Activated CD4-positive, alpha-beta T cell treated with anti-CD3 and anti-CD28 coated beads, Interleukin-2, amount 10 ng/mL, durations not matched to agents 7 days and 5 days (primary cell): ENCODE measurements at regions not wholly inside any gene's neighbourhood (a gene's known extent, or its start where the extent isn't known, plus 50 kb on each side); places are given as distances from the start of the nearest gene placed in this dataset.

Source experiments
- CTCF ChIA-PET: fragments of 350-600 bp; sonication (Branson Sonifier 250); formaldehyde crosslinking; loops from one replicate; lab custom pipeline; 2021; ENCODE audit warnings: antibody characterized with exemption; lab: Charles Lee
- POLR2A ChIA-PET: fragments of 350-600 bp; sonication (Branson Sonifier 250); formaldehyde crosslinking; loops from one replicate; lab custom pipeline; 2021; ENCODE audit warnings: antibody characterized with exemption; lab: Charles Lee
- DNase-seq: peaks from one replicate; pipeline ENCODE4 v3.0.0-alpha.2; 2020
- H3K27ac Mint-ChIP-seq: one replicate; pipeline ENCODE4 v1.8.0; 2021; ENCODE audit warnings: mild to moderate bottlenecking, moderate library complexity, mixed read lengths
- H3K27me3 Mint-ChIP-seq: one replicate; pipeline ENCODE4 v1.8.0; 2021; ENCODE audit warnings: mixed read lengths
- H3K36me3 Mint-ChIP-seq: one replicate; pipeline ENCODE4 v1.8.0; 2021; ENCODE audit warnings: low read depth, mixed read lengths
- H3K4me1 Mint-ChIP-seq: one replicate; pipeline ENCODE4 v1.8.0; 2021; ENCODE audit warnings: mixed read lengths
- H3K4me3 Mint-ChIP-seq: one replicate; pipeline ENCODE4 v1.8.0; 2021; ENCODE audit warnings: mild to moderate bottlenecking, moderate library complexity, mixed read lengths
- H3K9me3 Mint-ChIP-seq: one replicate; pipeline ENCODE4 v1.8.0; 2021; ENCODE audit warnings: mixed read lengths

DNA sequence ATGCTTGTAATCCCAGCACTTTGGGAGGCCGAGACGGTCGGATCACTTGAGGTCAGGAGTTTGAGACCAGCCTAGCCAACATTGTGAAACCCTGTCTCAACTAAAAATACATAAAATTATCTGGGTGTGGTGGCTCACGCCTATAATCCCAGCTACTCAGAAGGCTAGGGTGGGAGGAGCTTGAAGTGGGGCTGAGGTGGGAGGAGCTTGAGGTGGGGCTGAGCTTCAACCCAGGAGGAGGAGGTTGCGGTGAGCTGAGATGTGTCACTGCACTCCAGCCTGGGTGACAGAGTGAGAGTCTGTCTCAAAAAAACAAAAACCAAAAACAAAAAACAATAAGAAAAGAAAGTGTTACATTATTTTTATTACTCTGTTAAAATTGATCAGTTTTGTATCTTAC is 1164.4 kb upstream of the IGFBP7 start:
- no peak overlapping the region for H3K27ac Mint-ChIP-seq
- H3K27me3 Mint-ChIP-seq: no peaks in the 10 kb centered on the region
- H3K4me3 Mint-ChIP-seq: no peak overlapping the region
- no peak for DNase-seq
- ChIA-PET CTCF (no interaction called here), POLR2A (no interaction called here)
- H3K4me1 Mint-ChIP-seq: no peaks in the 10 kb centered on the region
- peaks cover 2% of the 10 kb centered on the region for H3K9me3 Mint-ChIP-seq
- H3K36me3 Mint-ChIP-seq: no peaks in the 10 kb centered on the region

DNA sequence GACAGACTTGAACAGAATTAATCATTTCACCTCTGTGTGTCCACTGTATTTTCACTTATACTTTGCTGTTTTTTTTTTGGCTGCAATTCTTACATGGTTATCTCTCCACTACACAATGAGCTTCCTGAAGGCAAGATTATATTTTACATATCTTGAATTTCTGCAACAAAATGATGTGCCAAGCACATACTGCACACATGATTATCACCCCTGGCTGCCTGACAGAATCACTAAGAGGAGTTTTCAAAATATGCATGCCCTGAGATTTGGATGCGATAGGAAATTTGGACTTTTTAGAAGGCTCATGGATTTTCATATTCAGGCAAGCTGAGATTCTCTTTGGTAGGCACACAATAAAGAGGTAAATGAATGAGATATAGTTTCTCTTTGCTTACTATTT is 1162.1 kb upstream of the IGFBP7 start:
- Mint-ChIP-seq H3K9me3 (peaks cover 14% of the 10 kb centered on the region), H3K4me1 (no peaks in the 10 kb centered on the region), H3K4me3 (no peak overlapping the region), H3K27me3 (no peaks in the 10 kb centered on the region), H3K27ac (no peak overlapping the region), H3K36me3 (no peaks in the 10 kb centered on the region)
- ChIA-PET CTCF (no interaction called here), POLR2A (no interaction called here)
- DNase-seq: no peak

DNA sequence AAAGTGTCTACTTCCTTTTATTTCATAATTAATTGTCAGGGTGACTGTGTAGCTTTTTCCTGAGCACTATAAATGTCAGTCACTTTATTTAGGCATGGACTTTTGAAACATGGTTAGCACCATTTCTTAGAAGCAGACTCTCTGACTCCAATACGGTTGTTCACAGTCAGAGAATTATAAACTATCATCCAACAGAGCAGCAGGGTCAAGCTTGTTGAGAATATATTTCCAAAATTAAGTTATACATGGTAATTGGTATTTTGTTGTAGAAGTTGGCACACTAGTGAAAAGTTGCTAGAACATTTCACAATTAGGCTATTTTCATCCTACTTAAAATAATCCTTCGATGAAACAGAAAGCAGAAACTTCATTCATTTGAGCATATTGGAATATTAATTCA is 1155.5 kb upstream of the IGFBP7 start:
- DNase-seq: no peak
- no peak overlapping the region for H3K4me3 Mint-ChIP-seq
- no peak overlapping the region for H3K27ac Mint-ChIP-seq
- no peaks in the 10 kb centered on the region for H3K4me1 Mint-ChIP-seq
- H3K9me3 Mint-ChIP-seq: peaks cover 12% of the 10 kb centered on the region
- H3K27me3 Mint-ChIP-seq: no peaks in the 10 kb centered on the region
- CTCF ChIA-PET: no interaction called here
- POLR2A ChIA-PET: no interaction called here
- no peaks in the 10 kb centered on the region for H3K36me3 Mint-ChIP-seq

DNA sequence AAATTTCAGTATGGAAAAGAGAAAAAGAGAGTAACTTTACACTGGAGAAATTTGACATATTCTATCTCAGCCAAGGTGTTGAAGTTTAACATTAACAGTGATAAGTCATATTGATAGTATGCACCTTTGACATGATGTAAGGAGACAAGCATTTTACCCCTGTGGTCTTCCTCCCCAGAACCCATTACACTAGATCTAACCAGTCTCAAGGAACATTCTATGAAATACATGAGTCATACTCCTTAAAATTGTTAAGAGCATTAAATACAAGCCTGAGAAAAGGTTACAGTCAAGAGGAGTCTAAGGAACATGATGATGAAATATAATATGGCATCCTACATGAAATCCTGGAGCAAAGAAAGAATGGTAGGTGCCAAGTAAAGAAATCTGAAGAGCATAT is 1151.3 kb upstream of the IGFBP7 start:
- Mint-ChIP-seq H3K9me3 (peaks cover 8% of the 10 kb centered on the region), H3K36me3 (no peaks in the 10 kb centered on the region), H3K27me3 (no peaks in the 10 kb centered on the region), H3K27ac (no peak overlapping the region), H3K4me3 (no peak overlapping the region), H3K4me1 (no peaks in the 10 kb centered on the region)
- ChIA-PET POLR2A (no interaction called here), CTCF (no interaction called here)
- no peak for DNase-seq

DNA sequence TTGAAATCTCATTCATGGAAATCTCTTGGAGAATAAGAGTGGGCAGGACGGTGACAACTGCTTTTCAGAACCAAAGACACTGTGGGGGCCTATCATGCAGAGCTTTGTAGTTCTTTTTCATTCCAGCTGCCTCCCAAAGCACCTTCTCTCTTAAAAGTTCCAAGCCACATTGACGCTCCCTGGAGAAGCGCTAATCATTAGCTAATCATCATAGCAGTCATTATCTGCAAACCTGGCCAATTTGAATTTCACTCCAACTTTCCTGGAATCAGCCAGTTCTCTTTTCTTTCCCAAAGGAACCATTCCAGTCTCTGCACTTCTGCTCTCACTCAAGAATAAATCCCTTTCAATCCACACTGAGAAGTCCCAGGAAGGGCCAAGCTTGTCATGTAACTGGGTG is 1144.1 kb upstream of the IGFBP7 start:
- no peak overlapping the region for H3K27ac Mint-ChIP-seq
- H3K4me1 Mint-ChIP-seq: no peaks in the 10 kb centered on the region
- ChIA-PET CTCF (no interaction called here), POLR2A (no interaction called here)
- no peak for DNase-seq
- no peaks in the 10 kb centered on the region for H3K36me3 Mint-ChIP-seq
- H3K9me3 Mint-ChIP-seq: peaks cover 8% of the 10 kb centered on the region
- H3K4me3 Mint-ChIP-seq: no peak overlapping the region
- H3K27me3 Mint-ChIP-seq: no peaks in the 10 kb centered on the region

DNA sequence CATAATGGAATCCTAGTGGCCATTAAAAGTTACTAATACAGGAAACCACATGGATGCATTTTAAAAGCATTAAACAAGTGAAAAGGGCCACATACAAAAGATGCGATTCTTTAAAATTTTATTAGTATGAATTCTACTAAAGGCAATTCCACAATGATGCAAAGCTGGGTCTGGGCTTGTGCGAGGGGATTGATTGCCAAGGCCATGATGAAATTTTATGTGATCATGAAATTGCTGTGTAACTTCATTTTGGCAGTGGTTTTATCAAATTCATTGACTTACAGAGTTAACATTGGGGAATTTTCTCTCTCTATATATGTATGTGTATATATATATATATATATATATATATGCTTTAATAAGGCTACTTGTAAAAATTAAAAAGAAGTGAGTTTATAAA is 1142.5 kb upstream of the IGFBP7 start:
- ChIA-PET POLR2A (no interaction called here), CTCF (no interaction called here)
- H3K27me3 Mint-ChIP-seq: no peaks in the 10 kb centered on the region
- no peak for DNase-seq
- H3K36me3 Mint-ChIP-seq: no peaks in the 10 kb centered on the region
- no peak overlapping the region for H3K4me3 Mint-ChIP-seq
- H3K4me1 Mint-ChIP-seq: no peaks in the 10 kb centered on the region
- H3K9me3 Mint-ChIP-seq: peaks cover 4% of the 10 kb centered on the region
- no peak overlapping the region for H3K27ac Mint-ChIP-seq

DNA sequence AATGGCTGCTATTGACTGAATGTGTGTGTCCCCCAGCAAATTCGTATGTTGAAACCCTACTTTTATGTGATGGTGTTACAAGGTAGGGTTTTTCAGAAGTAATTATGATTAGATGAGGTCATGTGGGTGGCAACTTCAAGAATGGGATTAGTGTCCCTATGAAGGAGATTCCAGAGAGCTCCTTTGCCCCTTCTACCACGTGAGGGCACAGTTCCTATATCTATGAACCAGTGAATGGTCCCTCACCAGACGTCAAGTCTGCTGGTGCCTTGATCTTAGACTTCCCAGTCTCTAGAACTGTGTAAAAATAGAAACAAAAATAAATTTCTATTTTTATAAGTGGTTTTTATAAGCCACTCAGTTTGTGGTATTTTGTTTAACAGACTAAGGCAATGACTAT is 1137.6 kb upstream of the IGFBP7 start:
- no peak overlapping the region for H3K4me3 Mint-ChIP-seq
- POLR2A ChIA-PET: no interaction called here
- H3K36me3 Mint-ChIP-seq: no peaks in the 10 kb centered on the region
- H3K4me1 Mint-ChIP-seq: no peaks in the 10 kb centered on the region
- CTCF ChIA-PET: no interaction called here
- H3K27ac Mint-ChIP-seq: no peak overlapping the region
- DNase-seq: no peak
- H3K27me3 Mint-ChIP-seq: no peaks in the 10 kb centered on the region
- peaks cover 3% of the 10 kb centered on the region for H3K9me3 Mint-ChIP-seq

DNA sequence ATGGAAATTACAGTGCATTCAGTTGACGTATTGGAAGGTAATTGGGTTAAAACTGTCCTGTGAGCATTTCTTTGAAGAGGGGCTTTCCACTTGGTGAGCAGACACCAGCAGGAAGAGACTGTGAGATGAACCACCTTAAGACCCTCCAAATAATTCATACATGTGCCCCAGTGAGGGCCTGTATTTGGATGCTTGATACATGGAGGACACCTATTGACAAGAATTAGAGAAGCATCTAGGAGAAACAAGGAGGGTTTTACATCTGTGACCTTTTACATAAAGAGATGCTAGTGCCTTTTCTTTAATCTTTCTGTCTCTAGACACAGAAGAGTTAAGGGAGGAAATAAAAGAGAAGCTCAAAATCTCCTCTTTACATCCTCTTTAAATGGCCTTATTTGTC is 1115.3 kb upstream of the IGFBP7 start:
- no peaks in the 10 kb centered on the region for H3K27me3 Mint-ChIP-seq
- ChIA-PET POLR2A (no interaction called here), CTCF (no interaction called here)
- H3K27ac Mint-ChIP-seq: no peak overlapping the region
- H3K9me3 Mint-ChIP-seq: peaks cover 3% of the 10 kb centered on the region
- no peak overlapping the region for H3K4me3 Mint-ChIP-seq
- no peaks in the 10 kb centered on the region for H3K36me3 Mint-ChIP-seq
- no peak for DNase-seq
- H3K4me1 Mint-ChIP-seq: no peaks in the 10 kb centered on the region

DNA sequence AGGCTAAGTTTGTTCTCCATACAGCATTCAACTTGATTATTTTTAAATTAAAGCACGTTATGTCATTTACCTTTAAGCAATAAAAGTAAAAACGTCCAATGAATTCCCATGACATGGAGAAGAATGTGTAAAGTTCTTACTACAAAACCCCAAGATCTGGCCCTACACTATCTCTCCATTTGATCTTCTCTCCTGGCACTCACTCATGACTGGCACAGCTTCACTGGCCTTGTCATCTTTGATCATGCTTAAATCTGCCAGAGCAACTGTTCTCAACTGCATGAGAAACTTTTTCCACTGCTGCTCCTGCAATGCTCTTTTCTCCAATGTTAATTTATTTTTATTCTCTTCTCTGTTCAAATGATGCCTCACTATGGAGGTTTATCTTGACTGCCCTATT is 1109.0 kb upstream of the IGFBP7 start:
- no peak overlapping the region for H3K4me3 Mint-ChIP-seq
- ChIA-PET POLR2A (no interaction called here), CTCF (interaction anchor here (0.6 kb wide), 1 partner anchor 52 kb away, joined by 3 read pairs; no protein-coding TSS in a partner anchor)
- H3K4me1 Mint-ChIP-seq: no peaks in the 10 kb centered on the region
- H3K36me3 Mint-ChIP-seq: no peaks in the 10 kb centered on the region
- no peaks in the 10 kb centered on the region for H3K27me3 Mint-ChIP-seq
- H3K9me3 Mint-ChIP-seq: peaks cover 9% of the 10 kb centered on the region
- no peak overlapping the region for H3K27ac Mint-ChIP-seq
- DNase-seq: no peak

DNA sequence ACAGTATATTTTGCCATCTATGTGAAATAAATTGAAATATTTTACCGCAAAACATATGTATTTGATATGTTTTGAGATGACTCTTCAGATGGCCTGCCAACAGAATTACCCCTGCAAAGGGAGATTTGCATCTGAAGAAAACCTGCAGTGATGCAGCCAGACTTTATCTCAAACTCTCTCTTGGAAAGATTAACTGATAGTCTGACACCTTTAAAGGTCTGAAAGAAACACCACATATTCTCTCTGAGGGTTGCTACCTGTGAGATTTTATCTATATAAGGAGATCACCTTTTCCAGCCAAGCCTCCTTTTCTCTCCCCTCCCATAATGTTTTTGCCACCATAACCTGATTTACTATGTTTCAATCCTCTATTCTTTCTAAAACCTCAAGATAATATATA is 1106.3 kb upstream of the IGFBP7 start:
- Mint-ChIP-seq H3K36me3 (no peaks in the 10 kb centered on the region), H3K9me3 (peaks cover 7% of the 10 kb centered on the region), H3K27me3 (no peaks in the 10 kb centered on the region), H3K4me1 (no peaks in the 10 kb centered on the region), H3K27ac (no peak overlapping the region), H3K4me3 (no peak overlapping the region)
- no peak for DNase-seq
- CTCF ChIA-PET: no interaction called here
- POLR2A ChIA-PET: no interaction called here

DNA sequence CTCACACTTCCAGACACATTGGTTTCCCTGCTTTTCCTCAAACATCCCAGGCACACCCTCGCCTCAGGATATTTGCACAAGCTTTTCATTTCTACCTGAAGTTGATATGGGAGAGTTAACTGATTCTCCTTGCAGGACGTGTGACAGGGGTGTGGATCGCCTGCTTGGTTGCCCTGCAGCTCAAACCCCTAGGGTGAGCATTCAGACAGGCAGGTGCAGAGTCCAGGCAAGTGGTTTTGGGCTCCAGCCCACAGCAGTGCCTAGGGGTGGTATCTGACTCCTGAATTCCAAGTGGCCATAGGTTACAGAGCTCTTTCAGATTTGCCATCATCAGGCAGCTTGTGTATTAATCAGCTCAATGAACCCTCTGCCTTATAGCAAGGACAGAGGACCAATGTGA is 1104.2 kb upstream of the IGFBP7 start:
- Mint-ChIP-seq H3K27me3 (no peaks in the 10 kb centered on the region), H3K4me3 (no peak overlapping the region), H3K9me3 (peaks cover 5% of the 10 kb centered on the region), H3K4me1 (no peaks in the 10 kb centered on the region), H3K27ac (no peak overlapping the region), H3K36me3 (no peaks in the 10 kb centered on the region)
- no peak for DNase-seq
- ChIA-PET POLR2A (no interaction called here), CTCF (no interaction called here)

DNA sequence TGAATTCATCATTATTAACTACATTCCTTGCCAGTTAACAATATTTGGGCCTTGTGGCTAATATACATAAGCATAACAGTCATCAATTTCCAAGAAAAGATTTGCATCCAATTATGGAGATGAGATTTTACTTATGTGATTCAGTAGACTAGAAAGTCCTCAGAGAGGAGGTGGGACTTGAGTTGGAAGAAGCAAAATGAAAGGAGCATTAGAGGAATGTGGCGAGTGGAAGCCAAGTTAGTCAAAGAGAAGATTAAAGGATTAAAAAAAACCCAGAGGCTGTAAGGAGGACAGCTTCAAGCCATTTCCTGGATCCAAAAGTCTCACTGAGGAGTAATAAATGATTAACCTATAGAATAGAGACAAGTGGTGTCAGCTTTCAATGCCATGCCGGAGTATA is 1099.4 kb upstream of the IGFBP7 start:
- POLR2A ChIA-PET: no interaction called here
- H3K27ac Mint-ChIP-seq: no peak overlapping the region

DNA sequence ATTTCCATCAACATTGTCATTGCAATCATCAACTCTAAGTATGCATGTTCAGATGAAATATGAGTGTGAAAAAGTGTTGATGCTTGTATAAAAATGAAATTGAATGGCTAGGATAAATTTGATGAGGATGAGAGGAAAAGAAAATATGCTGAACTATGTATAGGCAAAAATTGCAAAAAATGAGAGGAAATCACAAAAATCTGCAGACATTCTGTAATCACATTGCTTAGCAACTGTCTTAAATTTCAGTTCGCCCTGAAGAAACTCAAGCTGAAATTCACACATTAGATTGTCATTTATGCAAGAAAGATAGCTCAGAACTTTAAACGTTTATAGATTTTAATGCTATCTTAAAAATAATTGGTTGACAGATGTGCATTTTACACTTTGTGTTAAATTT is 1098.8 kb upstream of the IGFBP7 start:
- H3K4me3 Mint-ChIP-seq: no peak overlapping the region
- POLR2A ChIA-PET: no interaction called here

More for the DNA sequence above, 1099.4 kb upstream of the IGFBP7 start:
- no peaks in the 10 kb centered on the region for H3K27me3 Mint-ChIP-seq
- H3K4me3 Mint-ChIP-seq: no peak overlapping the region
- CTCF ChIA-PET: no interaction called here
- H3K36me3 Mint-ChIP-seq: no peaks in the 10 kb centered on the region
- no peaks in the 10 kb centered on the region for H3K9me3 Mint-ChIP-seq
- no peaks in the 10 kb centered on the region for H3K4me1 Mint-ChIP-seq
- DNase-seq: no peak

DNA sequence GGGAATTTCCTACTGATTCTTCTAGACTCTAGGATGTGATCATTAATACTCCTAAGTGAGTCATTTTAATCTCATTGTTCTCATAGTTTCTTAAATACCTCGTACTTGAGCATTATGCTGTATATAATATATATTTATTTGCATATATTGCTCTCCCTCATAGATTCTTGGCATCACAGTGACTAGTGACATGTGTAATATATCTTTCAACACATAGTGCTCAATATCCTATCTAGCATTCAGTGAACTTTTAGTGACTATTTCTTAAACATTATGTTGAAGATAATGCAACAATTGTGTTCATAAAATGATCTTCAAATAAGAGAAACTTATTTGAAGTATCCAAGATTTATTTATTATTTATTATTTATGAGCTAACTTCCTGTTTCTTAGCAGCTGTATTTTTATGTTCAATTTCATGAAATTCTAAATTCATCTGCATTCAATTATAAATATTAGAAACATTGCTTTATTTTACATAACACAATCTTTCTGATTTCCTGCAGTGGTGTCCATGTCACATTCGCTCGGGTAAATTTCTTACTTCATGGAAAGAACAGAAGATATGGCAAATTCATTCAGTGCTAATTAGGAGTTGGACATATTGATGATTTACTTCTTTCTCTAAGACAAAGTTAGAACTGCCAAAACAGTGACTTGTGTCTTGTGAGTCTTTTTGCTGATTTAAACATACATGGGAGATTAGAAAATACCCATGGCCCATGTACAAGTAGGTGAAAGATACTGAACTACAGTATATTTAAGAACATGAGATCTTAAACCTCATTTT is 1095.5 kb upstream of the IGFBP7 start:
- no peaks in the 10 kb centered on the region for H3K4me1 Mint-ChIP-seq
- H3K9me3 Mint-ChIP-seq: peaks cover 2% of the 10 kb centered on the region
- no peaks in the 10 kb centered on the region for H3K27me3 Mint-ChIP-seq
- H3K36me3 Mint-ChIP-seq: no peaks in the 10 kb centered on the region
- DNase-seq: no peak
- no peak overlapping the region for H3K27ac Mint-ChIP-seq
- ChIA-PET CTCF (no interaction called here), POLR2A (no interaction called here)
- no peak overlapping the region for H3K4me3 Mint-ChIP-seq

More for the DNA sequence above, 1098.8 kb upstream of the IGFBP7 start:
- no peak overlapping the region for H3K27ac Mint-ChIP-seq
- CTCF ChIA-PET: no interaction called here
- H3K4me1 Mint-ChIP-seq: no peaks in the 10 kb centered on the region
- no peaks in the 10 kb centered on the region for H3K36me3 Mint-ChIP-seq
- DNase-seq: no peak
- H3K27me3 Mint-ChIP-seq: no peaks in the 10 kb centered on the region
- no peaks in the 10 kb centered on the region for H3K9me3 Mint-ChIP-seq
